Endothelial cell of umbilical vein (primary cell): ENCODE measurements at regions not wholly inside any gene's neighbourhood (a gene's known extent, or its start where the extent isn't known, plus 50 kb on each side); places are given as distances from the start of the nearest gene placed in this dataset.

Experiments used
- BruUV-seq: library from RNA; stranded (reverse); fragments of 400-500 nt; replicated peaks from 2 replicates; lab custom pipeline; 2021; lab: Mats Ljungman, UMichigan
- CTCF ChIA-PET: fragments of 300-600, 350-600 bp; sonication (Branson Sonifier 250); formaldehyde crosslinking; loops from one replicate; lab custom pipeline; 2021; ENCODE audit warnings: antibody characterized with exemption, inconsistent platforms; lab: Charles Lee
- POLR2A ChIA-PET: fragments of 300-600, 350-600 bp; sonication (Branson Sonifier 250); formaldehyde crosslinking; loops from one replicate; lab custom pipeline; 2021; ENCODE audit warnings: antibody characterized with exemption, inconsistent platforms; lab: Charles Lee
- DNase-seq: peaks from one replicate; pipeline ENCODE4 v3.0.0-alpha.2; 2011; ENCODE audit warnings: low read depth, low spot score
- FAIRE-seq: peaks from 2 replicates; lab custom pipeline; 2011; peaks lifted over from hg19 to GRCh38; lab: Jason Lieb, UNC
- H2AFZ ChIP-seq: 2 replicates; pipeline ENCODE4 v1.6.0; 2012; ENCODE audit warnings: low read depth, low read length, control low read depth, inconsistent platforms
- H3K27ac ChIP-seq: 2 replicates; pipeline ENCODE4 v1.5.1; 2011; ENCODE audit warnings: low read depth, mild to moderate bottlenecking, control low read depth, low read length, moderate library complexity; ENCODE audit not compliant: insufficient read depth
- H3K27me3 ChIP-seq, 2 experiments: 2 replicates each; pipeline versions ENCODE4 v1.6.0 to v1.6.1; 2011; ENCODE audit warnings: low read length in 2 of 2, mixed read lengths in 1 of 2; ENCODE audit not compliant: control insufficient read depth in 2 of 2, insufficient read depth in 2 of 2
- H3K36me3 ChIP-seq, 2 experiments: 2 replicates in 1 of 2; 3 replicates in 1 of 2; pipeline ENCODE4 v1.5.1; 2011; ENCODE audit warnings: low read length in 2 of 2, mild to moderate bottlenecking in 1 of 2, moderate library complexity in 1 of 2; ENCODE audit not compliant: control insufficient read depth in 2 of 2, insufficient read depth in 2 of 2; ENCODE audit errors: extremely low read depth in 1 of 2
- H3K4me1 ChIP-seq: 3 replicates; pipeline ENCODE4 v1.5.1; 2011; ENCODE audit warnings: mild to moderate bottlenecking, low read length; ENCODE audit not compliant: control insufficient read depth, insufficient read depth; ENCODE audit errors: extremely low read depth
- H3K4me2 ChIP-seq: 2 replicates; pipeline ENCODE4 v1.6.1; 2011; ENCODE audit warnings: low read length, control low read depth, mixed read lengths; ENCODE audit not compliant: insufficient read depth
- H3K4me3 ChIP-seq, 3 experiments: fragments of 200-600 bp in 1 of 3; sonication (generic), shearing (Covaris generic) in 1 of 3; replicated peaks in 1 of 3; 2 replicates each; pipeline ENCODE4 v1.5.1; 2011 to 2016; ENCODE audit warnings: control low read depth in 3 of 3, low read length in 3 of 3, mild to moderate bottlenecking in 2 of 3, inconsistent platforms in 1 of 3, low read depth in 1 of 3, moderate library complexity in 1 of 3; ENCODE audit not compliant: insufficient read depth in 1 of 3
- H3K79me2 ChIP-seq: 2 replicates; pipeline ENCODE4 v1.6.0; 2012; ENCODE audit warnings: low read length, inconsistent platforms; ENCODE audit not compliant: control insufficient read depth, insufficient read depth
- H3K9ac ChIP-seq: replicated peaks from 2 replicates; pipeline ENCODE3; 2011; ENCODE audit warnings: low read length, control low read depth; ENCODE audit not compliant: insufficient read depth; ENCODE audit errors: extremely low read depth
- H3K9me1 ChIP-seq: replicated peaks from 3 replicates; pipeline ENCODE4 v1.6.0; 2011; ENCODE audit warnings: mild to moderate bottlenecking, low read length; ENCODE audit not compliant: control insufficient read depth, insufficient read depth; ENCODE audit errors: extremely low read depth
- H3K9me3 ChIP-seq: replicated peaks from 2 replicates; pipeline ENCODE4 v1.5.1; 2012; ENCODE audit warnings: low read length, inconsistent platforms; ENCODE audit not compliant: control insufficient read depth, insufficient read depth
- H4K20me1 ChIP-seq: replicated peaks from 2 replicates; pipeline ENCODE3; 2011; ENCODE audit warnings: mild to moderate bottlenecking, low read length; ENCODE audit not compliant: control insufficient read depth, insufficient read depth; ENCODE audit errors: extremely low read depth
- CTCF ChIP-seq, 2 donors: IDR thresholded peaks; 1 replicate in 1 of 2; 2 replicates in 1 of 2; pipeline ENCODE4 v1.5.1; 2011; ENCODE audit warnings: low read length in 2 of 2, mild to moderate bottlenecking in 2 of 2, moderate library complexity in 2 of 2, control low read depth in 1 of 2, inconsistent platforms in 1 of 2, low read depth in 1 of 2; ENCODE audit not compliant: insufficient read depth in 1 of 2; ENCODE audit errors: extremely low read depth in 1 of 2
- EZH2 ChIP-seq: IDR thresholded peaks from 2 replicates; pipeline ENCODE4 v1.6.1; 2012; ENCODE audit warnings: borderline replicate concordance, low read depth, mild to moderate bottlenecking, moderate library complexity, low read length, inconsistent platforms; ENCODE audit not compliant: severe bottlenecking
- FOS ChIP-seq: IDR thresholded peaks from 2 replicates; pipeline ENCODE4 v1.6.1; 2011; ENCODE audit warnings: mild to moderate bottlenecking, low read length, moderate library complexity, borderline replicate concordance; ENCODE audit not compliant: insufficient read depth
- GATA2 ChIP-seq: IDR thresholded peaks from 2 replicates; pipeline ENCODE4 v1.7.0; 2011; ENCODE audit warnings: low read depth, mild to moderate bottlenecking, moderate library complexity, mixed read lengths, low read length; ENCODE audit not compliant: insufficient read length, insufficient read depth
- JUN ChIP-seq: IDR thresholded peaks from 2 replicates; pipeline ENCODE4 v1.6.1; 2011; ENCODE audit warnings: borderline replicate concordance, low read depth; ENCODE audit not compliant: insufficient read length, insufficient read depth
- MYC ChIP-seq: IDR thresholded peaks from one replicate; pipeline ENCODE4 v1.6.1; 2011; ENCODE audit warnings: mild to moderate bottlenecking, low read depth, low read length
- POLR2A ChIP-seq: IDR thresholded peaks from 2 replicates; pipeline ENCODE4 v1.6.1; 2012; ENCODE audit warnings: low read depth, mild to moderate bottlenecking, control low read depth, low read length
- POLR2AphosphoS5 ChIP-seq: IDR thresholded peaks from 2 replicates; pipeline ENCODE4 v1.6.1; 2012; ENCODE audit warnings: low read depth, mild to moderate bottlenecking, control low read depth, low read length, moderate library complexity; ENCODE audit not compliant: insufficient read depth
- dilution Hi-C: fragments of 300-500 bp; cut with MboI; formaldehyde crosslinking; loops from one replicate; pipeline ENCODE4 v1.15.0; 2019; ENCODE audit warnings: low sequenced_read_pairs; ENCODE audit not compliant: extremely low pct_ligation_motif_present
- intact Hi-C: fragments of 100-400 bp; cut with micrococcal nuclease; formaldehyde crosslinking; loops from one replicate; pipeline ENCODE4 v1.10.0; 2022
- TF ChIP-seq, protein P1 (sequence below): IDR thresholded peaks from 2 replicates; pipeline ENCODE4 v1.6.1; 2011; ENCODE audit not compliant: insufficient read depth, insufficient read length

DNA sequence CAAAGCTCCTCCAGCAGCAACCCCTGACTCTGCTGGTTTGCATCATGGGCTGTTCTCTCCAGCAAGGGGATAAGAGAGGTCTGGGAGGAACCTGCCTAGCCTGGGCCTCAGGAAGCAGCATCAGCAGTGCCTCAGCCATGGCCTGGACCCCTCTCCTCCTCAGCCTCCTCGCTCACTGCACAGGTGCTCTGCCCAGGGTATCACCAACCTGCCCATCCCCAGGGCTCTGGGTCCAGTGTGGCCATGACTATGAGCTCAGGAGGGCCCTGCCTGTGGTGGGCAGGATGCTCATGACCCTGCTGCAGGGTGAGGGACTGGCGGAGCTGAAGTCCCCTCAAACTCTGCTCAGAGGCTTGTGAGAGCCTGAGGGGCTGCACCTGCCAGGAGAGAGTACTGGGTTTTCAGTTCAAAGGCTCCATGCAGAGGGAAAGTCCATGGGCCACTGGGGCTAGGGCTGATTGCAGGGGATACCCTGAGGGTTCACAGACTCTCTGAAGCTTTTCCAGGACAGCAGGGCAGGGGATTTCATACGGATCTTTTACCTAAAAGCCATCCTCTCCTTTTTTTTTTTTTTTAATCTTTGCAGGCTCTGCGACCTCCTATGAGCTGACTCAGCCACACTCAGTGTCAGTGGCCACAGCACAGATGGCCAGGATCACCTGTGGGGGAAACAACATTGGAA, 115.8 kb upstream of the IGLL5 start:
- dilution Hi-C loops, result no loop called here
- no peaks in the 10 kb centered on the region for H3K36me3 ChIP-seq
- no peaks in the 10 kb centered on the region for H3K9me3 ChIP-seq
- intact Hi-C loops, result no loop called here
- ChIA-PET POLR2A (no interaction called here), CTCF (interaction anchor here (1.6 to 3.6 kb wide), 5 partner anchors 16 to 182 kb away, joined by 3 to 45 read pairs (median 4); no protein-coding TSS in a partner anchor)
- H3K27me3 ChIP-seq, result peaks cover 4% of the 10 kb centered on the region in 2 experiments
- H3K9me1 ChIP-seq, result no peaks in the 10 kb centered on the region
- no peaks in the 10 kb centered on the region for H4K20me1 ChIP-seq
- no peak overlapping the region for H3K27ac ChIP-seq
- no peak overlapping the region for H3K4me2 ChIP-seq
- TF ChIP-seq CTCF (IDR thresholded peaks at IDR 0.05; ENCODE audit: extremely low read depth in 1 of 2, insufficient read depth in 1 of 2, low read depth in 1 of 2, low read length in 2 of 2) (no peak), GATA2 (no peak)
- H3K4me3 ChIP-seq, result no peak overlapping the region
- no peak overlapping the region for H2AFZ ChIP-seq
- no peaks in the 10 kb centered on the region for H3K4me1 ChIP-seq
- H3K79me2 ChIP-seq, result no peaks in the 10 kb centered on the region
- H3K9ac ChIP-seq, result no peak overlapping the region
- FAIRE-seq (no peak), DNase-seq (no peak)
- no TSS peak for BruUV-seq

DNA sequence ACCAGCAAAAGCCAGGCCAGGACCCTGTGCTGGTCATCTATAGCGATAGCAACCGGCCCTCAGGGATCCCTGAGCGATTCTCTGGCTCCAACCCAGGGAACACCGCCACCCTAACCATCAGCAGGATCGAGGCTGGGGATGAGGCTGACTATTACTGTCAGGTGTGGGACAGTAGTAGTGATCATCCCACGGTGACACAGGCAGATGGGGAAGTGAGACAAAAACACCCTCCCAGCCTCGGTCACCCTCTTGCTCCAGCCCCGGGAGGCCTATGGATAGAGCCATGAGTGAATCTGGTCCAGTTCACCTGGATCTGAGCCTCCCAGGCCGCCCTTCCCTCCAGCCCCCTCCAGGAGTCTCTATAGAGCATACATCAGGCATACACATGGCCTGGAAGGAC, 115.2 kb upstream of the IGLL5 start:
- CTCF ChIA-PET, result interaction anchor here (1.6 to 2.1 kb wide), 4 partner anchors 16 to 182 kb away, joined by 3 to 8 read pairs (median 4); no protein-coding TSS in a partner anchor
- Histone ChIP-seq H4K20me1 (no peaks in the 10 kb centered on the region), H3K79me2 (no peaks in the 10 kb centered on the region), H3K9me1 (no peaks in the 10 kb centered on the region), H3K27ac (no peak overlapping the region), H3K9ac (no peak overlapping the region), H3K27me3 (peaks cover 4% of the 10 kb centered on the region in 2 experiments), H3K4me3 (no peak overlapping the region), H3K4me1 (no peaks in the 10 kb centered on the region), H3K36me3 (no peaks in the 10 kb centered on the region), H3K9me3 (no peaks in the 10 kb centered on the region), H2AFZ (no peak overlapping the region), H3K4me2 (no peak overlapping the region)
- TF ChIP-seq POLR2AphosphoS5 (no peak), POLR2A (no peak), MYC (no peak), FOS (no peak), JUN (no peak), GATA2 (no peak), CTCF (IDR thresholded peaks at IDR 0.05; ENCODE audit: extremely low read depth in 1 of 2, insufficient read depth in 1 of 2, low read depth in 1 of 2, low read length in 2 of 2) (no peak), EZH2 (no peak)
- TF ChIP-seq, protein P1, sequence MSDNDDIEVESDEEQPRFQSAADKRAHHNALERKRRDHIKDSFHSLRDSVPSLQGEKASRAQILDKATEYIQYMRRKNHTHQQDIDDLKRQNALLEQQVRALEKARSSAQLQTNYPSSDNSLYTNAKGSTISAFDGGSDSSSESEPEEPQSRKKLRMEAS, result no peak
- FAIRE-seq (no peak), DNase-seq (no peak)
- dilution Hi-C loops, result no loop called here
- intact Hi-C loops, result no loop called here
- BruUV-seq, result no TSS peak
- POLR2A ChIA-PET, result no interaction called here
